ENCODE measurements at regions not wholly inside any gene's neighbourhood (a gene's known extent, or its start where the extent isn't known, plus 50 kb on each side); places are given as distances from the start of the nearest gene placed in this dataset.

GRCh38 chr9:129373361-129373760 lies 195.3 kb upstream of the IER5L start:
- H3K36me3 Mint-ChIP-seq: no peaks in the 10 kb centered on the region
- H3K27me3 Mint-ChIP-seq (ENCODE audit: low read depth in 3 of 3): peaks cover 4 to 7% (median 7%) of the 10 kb centered on the region in 3 donors
- no peaks in the 10 kb centered on the region for H3K4me1 Mint-ChIP-seq
- H3K27ac Mint-ChIP-seq: no peak overlapping the region
- H3K4me3 Mint-ChIP-seq: no peak overlapping the region
- peaks cover 0 to 3% (median 0%) of the 10 kb centered on the region in 6 donors for H3K9me3 Mint-ChIP-seq
- DNase-seq: no peak

GRCh38 chr9:129370770-129371169 lies 192.7 kb upstream of the IER5L start:
- no peak overlapping the region for H3K27ac Mint-ChIP-seq
- H3K36me3 Mint-ChIP-seq: no peaks in the 10 kb centered on the region
- H3K27me3 Mint-ChIP-seq (ENCODE audit: low read depth in 3 of 3): peaks cover 1 to 2% (median 2%) of the 10 kb centered on the region in 3 donors
- no peak for DNase-seq
- no peaks in the 10 kb centered on the region for H3K4me1 Mint-ChIP-seq
- no peak overlapping the region for H3K4me3 Mint-ChIP-seq
- peaks cover 0 to 3% (median 0%) of the 10 kb centered on the region in 6 donors for H3K9me3 Mint-ChIP-seq

- no peaks in the 10 kb centered on the region for H3K4me1 Mint-ChIP-seq
- H3K36me3 Mint-ChIP-seq: no peaks in the 10 kb centered on the region
- no peak overlapping the region for H3K27ac Mint-ChIP-seq
- H3K27me3 Mint-ChIP-seq (ENCODE audit: low read depth in 3 of 3): peaks cover 0 to 1% (median 1%) of the 10 kb centered on the region in 3 donors
- peaks cover 0 to 3% (median 0%) of the 10 kb centered on the region in 6 donors for H3K9me3 Mint-ChIP-seq
- no peak for DNase-seq
- H3K4me3 Mint-ChIP-seq: no peak overlapping the region
These were observed 190.4 kb upstream of the IER5L start for GRCh38 chr9:129368444-129368978.

- Mint-ChIP-seq H3K27ac (no peak overlapping the region), H3K4me3 (no peak overlapping the region), H3K27me3 (ENCODE audit: low read depth in 3 of 3) (peaks cover 0 to 1% (median 1%) of the 10 kb centered on the region in 3 donors), H3K9me3 (peaks cover 0 to 3% (median 0%) of the 10 kb centered on the region in 6 donors), H3K36me3 (no peaks in the 10 kb centered on the region), H3K4me1 (no peaks in the 10 kb centered on the region)
- DNase-seq: no peak
These were observed 189.2 kb upstream of the IER5L start for GRCh38 chr9:129367287-129367686.

- Mint-ChIP-seq H3K4me3 (no peak overlapping the region), H3K9me3 (peaks cover 0 to 2% (median 0%) of the 10 kb centered on the region in 6 donors), H3K27ac (no peak overlapping the region), H3K4me1 (no peaks in the 10 kb centered on the region), H3K36me3 (no peaks in the 10 kb centered on the region), H3K27me3 (ENCODE audit: low read depth in 3 of 3) (peaks cover 0 to 1% (median 1%) of the 10 kb centered on the region in 3 donors)
- no peak for DNase-seq
These were observed 187.1 kb upstream of the IER5L start for GRCh38 chr9:129365196-129365595.

GRCh38 chr9:129363216-129363873 lies 185.3 kb upstream of the IER5L start:
- H3K4me1 Mint-ChIP-seq: no peaks in the 10 kb centered on the region
- DNase-seq: no peak
- H3K4me3 Mint-ChIP-seq: no peak overlapping the region
- H3K36me3 Mint-ChIP-seq: no peaks in the 10 kb centered on the region
- H3K27ac Mint-ChIP-seq: no peak overlapping the region
- H3K9me3 Mint-ChIP-seq: no peaks in the 10 kb centered on the region
- H3K27me3 Mint-ChIP-seq (ENCODE audit: low read depth in 3 of 3): peaks cover 0 to 4% (median 0%) of the 10 kb centered on the region in 3 donors

- Mint-ChIP-seq H3K9me3 (no peaks in the 10 kb centered on the region), H3K4me1 (no peaks in the 10 kb centered on the region), H3K27me3 (ENCODE audit: low read depth in 3 of 3) (peaks cover 0 to 4% (median 0%) of the 10 kb centered on the region in 3 donors), H3K4me3 (no peak overlapping the region), H3K36me3 (no peaks in the 10 kb centered on the region), H3K27ac (no peak overlapping the region)
- DNase-seq: no peak
These were observed 184.4 kb upstream of the IER5L start for GRCh38 chr9:129362287-129363000.

- Mint-ChIP-seq H3K4me3 (no peak overlapping the region), H3K36me3 (no peaks in the 10 kb centered on the region), H3K4me1 (no peaks in the 10 kb centered on the region), H3K27me3 (ENCODE audit: low read depth in 3 of 3) (peaks cover 0 to 5% (median 0%) of the 10 kb centered on the region in 3 donors), H3K9me3 (no peaks in the 10 kb centered on the region), H3K27ac (peak overlapping the region in 1 of 6 donors; percentile 35)
- DNase-seq: no peak
These were observed 183.1 kb upstream of the IER5L start for GRCh38 chr9:129361196-129361595.

GRCh38 chr9:129359916-129360536 lies 182.0 kb upstream of the IER5L start:
- H3K4me1 Mint-ChIP-seq: no peaks in the 10 kb centered on the region
- no peak overlapping the region for H3K27ac Mint-ChIP-seq
- H3K4me3 Mint-ChIP-seq: no peak overlapping the region
- H3K27me3 Mint-ChIP-seq (ENCODE audit: low read depth in 3 of 3): peaks cover 0 to 9% (median 0%) of the 10 kb centered on the region in 3 donors
- DNase-seq: no peak
- H3K9me3 Mint-ChIP-seq: peaks cover 0 to 5% (median 0%) of the 10 kb centered on the region in 6 donors
- H3K36me3 Mint-ChIP-seq: no peaks in the 10 kb centered on the region

GRCh38 chr9:129359162-129359811 lies 181.2 kb upstream of the IER5L start:
- Mint-ChIP-seq H3K27me3 (ENCODE audit: low read depth in 3 of 3) (peaks cover 0 to 9% (median 2%) of the 10 kb centered on the region in 3 donors), H3K4me3 (no peak overlapping the region), H3K4me1 (no peaks in the 10 kb centered on the region), H3K27ac (no peak overlapping the region), H3K36me3 (no peaks in the 10 kb centered on the region), H3K9me3 (peaks cover 0 to 5% (median 0%) of the 10 kb centered on the region in 6 donors)
- no peak for DNase-seq

- Mint-ChIP-seq H3K36me3 (no peaks in the 10 kb centered on the region), H3K27me3 (ENCODE audit: low read depth in 3 of 3) (peaks cover 0 to 9% (median 4%) of the 10 kb centered on the region in 3 donors)
These were observed 180.6 kb upstream of the IER5L start for GRCh38 chr9:129358621-129359154.

GRCh38 chr9:129357773-129358245 lies 179.7 kb upstream of the IER5L start:
- H3K9me3 Mint-ChIP-seq: peaks cover 0 to 5% (median 0%) of the 10 kb centered on the region in 6 donors
- H3K36me3 Mint-ChIP-seq: no peaks in the 10 kb centered on the region
- peaks cover 2 to 10% (median 8%) of the 10 kb centered on the region in 3 donors for H3K27me3 Mint-ChIP-seq (ENCODE audit: low read depth in 3 of 3)
- H3K4me3 Mint-ChIP-seq: no peak overlapping the region
- no peaks in the 10 kb centered on the region for H3K4me1 Mint-ChIP-seq
- H3K27ac Mint-ChIP-seq: no peak overlapping the region
- DNase-seq: no peak

More at GRCh38 chr9:129358621-129359154, 180.6 kb upstream of the IER5L start:
- Mint-ChIP-seq H3K4me3 (no peak overlapping the region), H3K27ac (no peak overlapping the region), H3K9me3 (peaks cover 0 to 5% (median 0%) of the 10 kb centered on the region in 6 donors), H3K4me1 (no peaks in the 10 kb centered on the region)
- DNase-seq: no peak
